SK-N-SH (cell line): ENCODE measurements at regions not wholly inside any gene's neighbourhood (a gene's known extent, or its start where the extent isn't known, plus 50 kb on each side); places are given as distances from the start of the nearest gene placed in this dataset.

Source experiments
- CTCF ChIA-PET: fragments of 300-600, 350-600 bp; formaldehyde crosslinking; extraction: SDS; loops from one replicate; lab custom pipeline; 2021; lab: Yijun Ruan, JAX
- POLR2A ChIA-PET: fragments of 350-600 bp; sonication (Branson Sonifier 250); formaldehyde crosslinking; extraction: SDS; loops from one replicate; lab custom pipeline; 2020; ENCODE audit warnings: antibody characterized with exemption, inconsistent platforms; lab: Yijun Ruan, JAX
- DNase-seq: peaks from one replicate; pipeline ENCODE4 v3.0.0; 2012
- H2AFZ ChIP-seq: fragments of 200-600 bp; sonication (generic); 2 replicates; pipeline ENCODE4 v1.8.1; 2016; ENCODE audit warnings: antibody characterized with exemption, mild to moderate bottlenecking, low read depth
- H3F3A ChIP-seq: fragments of 200-600 bp; sonication (generic); replicated peaks from 2 replicates; pipeline ENCODE3; 2016; ENCODE audit warnings: antibody characterized with exemption, mild to moderate bottlenecking; ENCODE audit not compliant: insufficient read depth
- H3K27ac ChIP-seq, 2 experiments: fragments of 200-500 bp in 1 of 2; fragments of 200-600 bp in 1 of 2; sonication (Bioruptor generic) in 1 of 2; sonication (generic), shearing (Covaris generic) in 1 of 2; 2 replicates each; pipeline versions ENCODE4 v1.5.1 to v1.6.1; 2014 to 2016; ENCODE audit warnings: low read depth in 2 of 2, inconsistent platforms in 1 of 2, low read length in 1 of 2, mild to moderate bottlenecking in 1 of 2, mixed read lengths in 1 of 2
- H3K27me3 ChIP-seq: fragments of 200-600 bp; sonication (generic), shearing (Covaris generic); 2 replicates; pipeline ENCODE4 v1.6.1; 2016; ENCODE audit warnings: mixed run types; ENCODE audit not compliant: insufficient read depth
- H3K36me3 ChIP-seq, 2 experiments: fragments of 200-500 bp in 1 of 2; fragments of 200-600 bp in 1 of 2; sonication (Bioruptor generic) in 1 of 2; sonication (generic) in 1 of 2; replicated peaks in 1 of 2; 2 replicates each; pipeline versions ENCODE3 to v1.5.1; 2014 to 2016; ENCODE audit warnings: low read length in 1 of 2, mild to moderate bottlenecking in 1 of 2; ENCODE audit not compliant: insufficient read depth in 2 of 2, control insufficient read depth in 1 of 2
- H3K4me1 ChIP-seq, 2 experiments: fragments of 200-500 bp in 1 of 2; fragments of 200-600 bp in 1 of 2; sonication (Bioruptor generic) in 1 of 2; sonication (generic), shearing (Covaris generic) in 1 of 2; 2 replicates each; pipeline versions ENCODE4 v1.5.1 to v1.6.1; 2014 to 2016; ENCODE audit warnings: low read depth in 1 of 2, low read length in 1 of 2, mixed run types in 1 of 2; ENCODE audit not compliant: insufficient read depth in 2 of 2, control insufficient read depth in 1 of 2
- H3K4me2 ChIP-seq: fragments of 200-600 bp; sonication (generic), shearing (Covaris generic); 2 replicates; pipeline ENCODE4 v1.6.1; 2017; ENCODE audit warnings: mixed run types
- H3K4me3 ChIP-seq, 2 experiments: fragments of 200-500 bp in 1 of 2; fragments of 200-600 bp in 1 of 2; sonication (Bioruptor generic) in 1 of 2; sonication (generic), shearing (Covaris generic) in 1 of 2; 2 replicates each; pipeline versions ENCODE4 v1.5.1 to v1.8.1; 2014 to 2016; ENCODE audit warnings: low read depth in 2 of 2, inconsistent platforms in 1 of 2, low read length in 1 of 2, mild to moderate bottlenecking in 1 of 2, mixed read lengths in 1 of 2, moderate library complexity in 1 of 2
- H3K79me2 ChIP-seq: fragments of 200-600 bp; sonication (generic); 2 replicates; pipeline ENCODE4 v1.8.1; 2017; ENCODE audit warnings: mild to moderate bottlenecking; ENCODE audit not compliant: insufficient read depth
- H3K9ac ChIP-seq: fragments of 200-600 bp; sonication (generic); 2 replicates; pipeline ENCODE4 v1.6.1; 2017; ENCODE audit warnings: mixed run types
- H3K9me2 ChIP-seq: fragments of 200-600 bp; sonication (generic); 2 replicates; pipeline ENCODE4 v1.6.1; 2017; ENCODE audit warnings: mixed run types
- H3K9me3 ChIP-seq: fragments of 200-600 bp; sonication (generic); 2 replicates; pipeline ENCODE4 v1.6.1; 2017; ENCODE audit warnings: mixed run types, mild to moderate bottlenecking, moderate library complexity
- H4K20me1 ChIP-seq: fragments of 200-600 bp; sonication (generic); 2 replicates; pipeline ENCODE4 v1.6.1; 2017; ENCODE audit warnings: mild to moderate bottlenecking, mixed run types; ENCODE audit not compliant: insufficient read depth
- CHD2 ChIP-seq: fragments of 150-350 bp; IDR thresholded peaks from 2 replicates; pipeline ENCODE4 v1.6.1; 2018; ENCODE audit warnings: low read length; ENCODE audit not compliant: partially characterized antibody
- ELF1 ChIP-seq: IDR thresholded peaks from 2 replicates; pipeline ENCODE4 v1.4.0; 2012
- EP300 ChIP-seq, 2 experiments: IDR thresholded peaks; 2 replicates each; pipeline versions ENCODE4 v1.4.0 to v1.6.1; 2012; ENCODE audit warnings: borderline replicate concordance in 1 of 2, low read depth in 1 of 2, low read length in 1 of 2
- FOXJ3 ChIP-seq: sonication (generic); formaldehyde crosslinking; IDR thresholded peaks from 2 replicates; pipeline ENCODE4 v1.5.1; 2020; ENCODE audit warnings: mild to moderate bottlenecking, missing genetic modification reagents
- FOXM1 ChIP-seq: IDR thresholded peaks from 2 replicates; pipeline ENCODE4 v1.4.0; 2012; ENCODE audit warnings: low read depth, mild to moderate bottlenecking
- GABPA ChIP-seq: IDR thresholded peaks from 2 replicates; pipeline ENCODE4 v1.4.0; 2012; ENCODE audit warnings: low read depth, mild to moderate bottlenecking
- GATA2 ChIP-seq: sonication (generic); formaldehyde crosslinking; IDR thresholded peaks from 2 replicates; pipeline ENCODE4 v1.5.0; 2020; ENCODE audit warnings: mild to moderate bottlenecking, missing genetic modification reagents
- JUND ChIP-seq: IDR thresholded peaks from 2 replicates; pipeline ENCODE4 v1.4.0; 2012
- MEF2A ChIP-seq: IDR thresholded peaks from 2 replicates; pipeline ENCODE4 v1.4.0; 2012; ENCODE audit warnings: low read depth, borderline replicate concordance
- NFIC ChIP-seq: IDR thresholded peaks from 2 replicates; pipeline ENCODE4 v1.4.0; 2012; ENCODE audit warnings: borderline replicate concordance
- POLR2AphosphoS5 ChIP-seq: IDR thresholded peaks from 2 replicates; pipeline ENCODE4 v1.6.1; 2012; ENCODE audit warnings: low read depth, low read length
- RAD21 ChIP-seq: IDR thresholded peaks from 2 replicates; pipeline ENCODE4 v1.6.1; 2012; ENCODE audit warnings: mild to moderate bottlenecking, low read length
- RCOR1 ChIP-seq: fragments of 150-350 bp; IDR thresholded peaks from 2 replicates; pipeline ENCODE4 v1.6.1; 2017; ENCODE audit warnings: antibody characterized with exemption, low read length
- SMC3 ChIP-seq: IDR thresholded peaks from 2 replicates; pipeline ENCODE4 v1.6.1; 2012; ENCODE audit warnings: low read depth, low read length, improper control_type of control experiment
- TAF1 ChIP-seq: IDR thresholded peaks from 2 replicates; pipeline ENCODE4 v1.6.1; 2012; ENCODE audit warnings: low read depth, mild to moderate bottlenecking, low read length, moderate library complexity, borderline replicate concordance
- TCF12 ChIP-seq: IDR thresholded peaks from 2 replicates; pipeline ENCODE4 v1.4.0; 2012
- TEAD4 ChIP-seq: IDR thresholded peaks from 2 replicates; pipeline ENCODE4 v1.4.0; 2012; ENCODE audit warnings: mild to moderate bottlenecking, borderline replicate concordance; ENCODE audit not compliant: insufficient read depth
- YY1 ChIP-seq: IDR thresholded peaks from 2 replicates; pipeline ENCODE4 v1.4.0; 2012; ENCODE audit warnings: low read depth, mild to moderate bottlenecking
- WGBS: methylation state at CpG from one replicate; pipeline ENCODE4 v1.1.6; 2017; ENCODE audit warnings: low lambda C conversion rate; 5-methylcytosine and 5-hydroxymethylcytosine counted together
- TF ChIP-seq, protein P1 (sequence below): IDR thresholded peaks from 2 replicates; pipeline ENCODE4 v1.4.0; 2012; ENCODE audit warnings: low read depth
- TF ChIP-seq, protein P2 (sequence below): IDR thresholded peaks from 2 replicates; pipeline ENCODE4 v1.6.1; 2012; ENCODE audit warnings: mild to moderate bottlenecking, low read depth, low read length, moderate library complexity
- TF ChIP-seq, protein P3 (sequence below): IDR thresholded peaks from 2 replicates; pipeline ENCODE4; 2012
- TF ChIP-seq, protein P4 (sequence below): fragments of 200-600 bp; sonication (generic); IDR thresholded peaks from 2 replicates; pipeline ENCODE4 v1.6.1; 2017; ENCODE audit warnings: antibody characterized with exemption, mild to moderate bottlenecking, moderate library complexity
- TF ChIP-seq, protein P5 (sequence below): fragments of 150-350 bp; IDR thresholded peaks from 2 replicates; pipeline ENCODE4 v1.6.1; 2016; ENCODE audit warnings: mild to moderate bottlenecking, low read depth, low read length
- TF ChIP-seq, protein P6 (sequence below): IDR thresholded peaks from 2 replicates; pipeline ENCODE4 v1.4.0; 2012; ENCODE audit warnings: low read depth, borderline replicate concordance

DNA sequence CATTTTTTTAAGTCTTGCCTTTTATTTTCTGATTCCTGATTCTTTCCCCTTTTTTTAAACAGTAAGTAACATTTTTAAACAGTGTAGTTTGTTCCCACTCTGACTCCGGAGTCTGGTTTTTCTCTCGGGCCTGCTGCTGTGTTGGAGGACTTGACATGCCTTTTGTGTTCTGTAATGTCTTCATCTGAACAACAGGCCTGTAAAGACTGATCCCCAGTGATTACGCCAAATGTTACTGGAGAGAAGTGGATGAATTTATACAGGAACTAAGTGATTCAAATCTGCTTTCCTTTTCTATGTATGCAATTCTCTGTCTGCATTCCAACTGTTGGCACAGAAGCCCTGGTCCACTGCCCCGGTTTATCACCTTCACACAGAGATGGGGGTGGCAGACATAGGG is 54.3 kb upstream of the RMDN2 start:
- H3K27me3 ChIP-seq = no peaks in the 10 kb centered on the region
- H3K36me3 ChIP-seq = no peaks in the 10 kb centered on the region
- no peak overlapping the region for H3K4me3 ChIP-seq
- no peaks in the 10 kb centered on the region for H4K20me1 ChIP-seq
- CTCF ChIA-PET = interaction anchor here (1.0 to 23.4 kb wide), 7 partner anchors 12 to 471 kb away, joined by 3 to 546 read pairs (median 8); partner anchors contain the start of gene RMDN2
- POLR2A ChIA-PET = interaction anchor here (1.2 to 3.5 kb wide), 3 partner anchors 14 to 383 kb away, joined by 3 to 9 read pairs (median 8); no protein-coding TSS in a partner anchor
- no peaks in the 10 kb centered on the region for H3K9me3 ChIP-seq
- no peaks in the 10 kb centered on the region for H3K9me2 ChIP-seq
- no peaks in the 10 kb centered on the region for H3K79me2 ChIP-seq
- peak overlapping the region; percentile 82 for H2AFZ ChIP-seq
- 32% methylated on average over 4 of the region's 4 CpGs for WGBS
- peaks cover 9% of the 10 kb centered on the region for H3F3A ChIP-seq
- H3K27ac ChIP-seq = peak overlapping the region; percentile 63 to 96
- H3K4me1 ChIP-seq = peaks cover 20 to 48% of the 10 kb centered on the region in 2 experiments; a peak in 3 of 4 replicates
- no peak overlapping the region for H3K9ac ChIP-seq
- TF ChIP-seq, protein P1, sequence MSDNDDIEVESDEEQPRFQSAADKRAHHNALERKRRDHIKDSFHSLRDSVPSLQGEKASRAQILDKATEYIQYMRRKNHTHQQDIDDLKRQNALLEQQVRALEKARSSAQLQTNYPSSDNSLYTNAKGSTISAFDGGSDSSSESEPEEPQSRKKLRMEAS = no peak; the same call in 1 of the 2 replicates
- TF ChIP-seq, protein P2, sequence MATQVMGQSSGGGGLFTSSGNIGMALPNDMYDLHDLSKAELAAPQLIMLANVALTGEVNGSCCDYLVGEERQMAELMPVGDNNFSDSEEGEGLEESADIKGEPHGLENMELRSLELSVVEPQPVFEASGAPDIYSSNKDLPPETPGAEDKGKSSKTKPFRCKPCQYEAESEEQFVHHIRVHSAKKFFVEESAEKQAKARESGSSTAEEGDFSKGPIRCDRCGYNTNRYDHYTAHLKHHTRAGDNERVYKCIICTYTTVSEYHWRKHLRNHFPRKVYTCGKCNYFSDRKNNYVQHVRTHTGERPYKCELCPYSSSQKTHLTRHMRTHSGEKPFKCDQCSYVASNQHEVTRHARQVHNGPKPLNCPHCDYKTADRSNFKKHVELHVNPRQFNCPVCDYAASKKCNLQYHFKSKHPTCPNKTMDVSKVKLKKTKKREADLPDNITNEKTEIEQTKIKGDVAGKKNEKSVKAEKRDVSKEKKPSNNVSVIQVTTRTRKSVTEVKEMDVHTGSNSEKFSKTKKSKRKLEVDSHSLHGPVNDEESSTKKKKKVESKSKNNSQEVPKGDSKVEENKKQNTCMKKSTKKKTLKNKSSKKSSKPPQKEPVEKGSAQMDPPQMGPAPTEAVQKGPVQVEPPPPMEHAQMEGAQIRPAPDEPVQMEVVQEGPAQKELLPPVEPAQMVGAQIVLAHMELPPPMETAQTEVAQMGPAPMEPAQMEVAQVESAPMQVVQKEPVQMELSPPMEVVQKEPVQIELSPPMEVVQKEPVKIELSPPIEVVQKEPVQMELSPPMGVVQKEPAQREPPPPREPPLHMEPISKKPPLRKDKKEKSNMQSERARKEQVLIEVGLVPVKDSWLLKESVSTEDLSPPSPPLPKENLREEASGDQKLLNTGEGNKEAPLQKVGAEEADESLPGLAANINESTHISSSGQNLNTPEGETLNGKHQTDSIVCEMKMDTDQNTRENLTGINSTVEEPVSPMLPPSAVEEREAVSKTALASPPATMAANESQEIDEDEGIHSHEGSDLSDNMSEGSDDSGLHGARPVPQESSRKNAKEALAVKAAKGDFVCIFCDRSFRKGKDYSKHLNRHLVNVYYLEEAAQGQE = no peak
- TF ChIP-seq, protein P3, sequence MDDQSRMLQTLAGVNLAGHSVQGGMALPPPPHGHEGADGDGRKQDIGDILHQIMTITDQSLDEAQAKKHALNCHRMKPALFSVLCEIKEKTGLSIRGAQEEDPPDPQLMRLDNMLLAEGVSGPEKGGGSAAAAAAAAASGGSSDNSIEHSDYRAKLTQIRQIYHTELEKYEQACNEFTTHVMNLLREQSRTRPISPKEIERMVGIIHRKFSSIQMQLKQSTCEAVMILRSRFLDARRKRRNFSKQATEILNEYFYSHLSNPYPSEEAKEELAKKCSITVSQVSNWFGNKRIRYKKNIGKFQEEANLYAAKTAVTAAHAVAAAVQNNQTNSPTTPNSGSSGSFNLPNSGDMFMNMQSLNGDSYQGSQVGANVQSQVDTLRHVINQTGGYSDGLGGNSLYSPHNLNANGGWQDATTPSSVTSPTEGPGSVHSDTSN = peak; percentile 72
- TF ChIP-seq YY1 (0 out of 2 replicates have a peak, but pooled peaks have one; percentile 27), TCF12 (peak; percentile 91), GABPA (no peak), MEF2A (no peak), SMC3 (peak; percentile 10; the same call in 1 of the 2 replicates), NFIC (peak; percentile 64), POLR2AphosphoS5 (peak; percentile 61; the same call in 1 of the 2 replicates), FOXJ3 (peak; percentile 49; the same call in 1 of the 2 replicates), JUND (no peak), TAF1 (no peak), EP300 (IDR thresholded peaks at IDR 0.05; ENCODE audit: borderline replicate concordance in 1 of 2, low read depth in 1 of 2, low read length in 1 of 2) (peak; percentile 37 to 86; a peak in 3 of 4 replicates), ELF1 (no peak), FOXM1 (no peak), RAD21 (peak; percentile 6), CHD2 (peak; percentile 62), TEAD4 (0 out of 2 replicates have a peak, but pooled peaks have one; percentile 37), GATA2 (peak; percentile 82), RCOR1 (peak; percentile 95)
- TF ChIP-seq, protein P4, sequence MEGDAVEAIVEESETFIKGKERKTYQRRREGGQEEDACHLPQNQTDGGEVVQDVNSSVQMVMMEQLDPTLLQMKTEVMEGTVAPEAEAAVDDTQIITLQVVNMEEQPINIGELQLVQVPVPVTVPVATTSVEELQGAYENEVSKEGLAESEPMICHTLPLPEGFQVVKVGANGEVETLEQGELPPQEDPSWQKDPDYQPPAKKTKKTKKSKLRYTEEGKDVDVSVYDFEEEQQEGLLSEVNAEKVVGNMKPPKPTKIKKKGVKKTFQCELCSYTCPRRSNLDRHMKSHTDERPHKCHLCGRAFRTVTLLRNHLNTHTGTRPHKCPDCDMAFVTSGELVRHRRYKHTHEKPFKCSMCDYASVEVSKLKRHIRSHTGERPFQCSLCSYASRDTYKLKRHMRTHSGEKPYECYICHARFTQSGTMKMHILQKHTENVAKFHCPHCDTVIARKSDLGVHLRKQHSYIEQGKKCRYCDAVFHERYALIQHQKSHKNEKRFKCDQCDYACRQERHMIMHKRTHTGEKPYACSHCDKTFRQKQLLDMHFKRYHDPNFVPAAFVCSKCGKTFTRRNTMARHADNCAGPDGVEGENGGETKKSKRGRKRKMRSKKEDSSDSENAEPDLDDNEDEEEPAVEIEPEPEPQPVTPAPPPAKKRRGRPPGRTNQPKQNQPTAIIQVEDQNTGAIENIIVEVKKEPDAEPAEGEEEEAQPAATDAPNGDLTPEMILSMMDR = no peak
- TF ChIP-seq, protein P5, sequence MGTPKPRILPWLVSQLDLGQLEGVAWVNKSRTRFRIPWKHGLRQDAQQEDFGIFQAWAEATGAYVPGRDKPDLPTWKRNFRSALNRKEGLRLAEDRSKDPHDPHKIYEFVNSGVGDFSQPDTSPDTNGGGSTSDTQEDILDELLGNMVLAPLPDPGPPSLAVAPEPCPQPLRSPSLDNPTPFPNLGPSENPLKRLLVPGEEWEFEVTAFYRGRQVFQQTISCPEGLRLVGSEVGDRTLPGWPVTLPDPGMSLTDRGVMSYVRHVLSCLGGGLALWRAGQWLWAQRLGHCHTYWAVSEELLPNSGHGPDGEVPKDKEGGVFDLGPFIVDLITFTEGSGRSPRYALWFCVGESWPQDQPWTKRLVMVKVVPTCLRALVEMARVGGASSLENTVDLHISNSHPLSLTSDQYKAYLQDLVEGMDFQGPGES = no peak
- TF ChIP-seq, protein P6, sequence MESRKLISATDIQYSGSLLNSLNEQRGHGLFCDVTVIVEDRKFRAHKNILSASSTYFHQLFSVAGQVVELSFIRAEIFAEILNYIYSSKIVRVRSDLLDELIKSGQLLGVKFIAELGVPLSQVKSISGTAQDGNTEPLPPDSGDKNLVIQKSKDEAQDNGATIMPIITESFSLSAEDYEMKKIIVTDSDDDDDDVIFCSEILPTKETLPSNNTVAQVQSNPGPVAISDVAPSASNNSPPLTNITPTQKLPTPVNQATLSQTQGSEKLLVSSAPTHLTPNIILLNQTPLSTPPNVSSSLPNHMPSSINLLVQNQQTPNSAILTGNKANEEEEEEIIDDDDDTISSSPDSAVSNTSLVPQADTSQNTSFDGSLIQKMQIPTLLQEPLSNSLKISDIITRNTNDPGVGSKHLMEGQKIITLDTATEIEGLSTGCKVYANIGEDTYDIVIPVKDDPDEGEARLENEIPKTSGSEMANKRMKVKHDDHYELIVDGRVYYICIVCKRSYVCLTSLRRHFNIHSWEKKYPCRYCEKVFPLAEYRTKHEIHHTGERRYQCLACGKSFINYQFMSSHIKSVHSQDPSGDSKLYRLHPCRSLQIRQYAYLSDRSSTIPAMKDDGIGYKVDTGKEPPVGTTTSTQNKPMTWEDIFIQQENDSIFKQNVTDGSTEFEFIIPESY = no peak
- peak overlapping the region; percentile 17 for H3K4me2 ChIP-seq
- peak; percentile 66 for DNase-seq
